ENCODE measurements at regions not wholly inside any gene's neighbourhood (a gene's known extent, or its start where the extent isn't known, plus 50 kb on each side); places are given as distances from the start of the nearest gene placed in this dataset.

- H2BK5ac ChIP-seq (ENCODE audit: low read length): no peak overlapping the region
- H4K91ac ChIP-seq (ENCODE audit: low read depth, low read length, poor library complexity): no peak overlapping the region
- no peak overlapping the region for H3K27ac ChIP-seq (replicated peaks; ENCODE audit: low read length)
- no peaks in the 10 kb centered on the region for H3K27me3 ChIP-seq (ENCODE audit: control insufficient read depth in 3 of 3, insufficient read depth in 3 of 3, low read depth in 1 of 3, low read length in 3 of 3)
- no peak overlapping the region for H3K4me3 ChIP-seq (ENCODE audit: low read length in 2 of 2)
- H2AK5ac ChIP-seq (ENCODE audit: low read depth, low read length): no peak overlapping the region
- H3K4me1 ChIP-seq (ENCODE audit: control insufficient read depth in 2 of 2, insufficient read depth in 1 of 2, low read depth in 1 of 2, low read length in 2 of 2): no peaks in the 10 kb centered on the region
- no peak overlapping the region for H3K23ac ChIP-seq (ENCODE audit: low read depth, low read length, poor library complexity)
- H3K79me1 ChIP-seq (ENCODE audit: low read depth, low read length): no peaks in the 10 kb centered on the region
- no peak overlapping the region for H3K9ac ChIP-seq (ENCODE audit: low read depth, low read length, poor library complexity)
- H2BK120ac ChIP-seq (ENCODE audit: low read depth, low read length): no peak overlapping the region
- H3K4ac ChIP-seq (ENCODE audit: low read length): no peak overlapping the region
- no peaks in the 10 kb centered on the region for H3K36me3 ChIP-seq (replicated peaks in 1 of 2; ENCODE audit: control insufficient read depth in 2 of 2, insufficient read depth in 2 of 2, low read length in 2 of 2)
- H4K8ac ChIP-seq (ENCODE audit: low read depth, low read length): no peak overlapping the region
- H3K4me2 ChIP-seq (ENCODE audit: insufficient read depth, low read length, poor library complexity, severe bottlenecking): no peak overlapping the region
- no peak overlapping the region for H3K18ac ChIP-seq (ENCODE audit: low read length)
- no peak overlapping the region for H2BK15ac ChIP-seq (ENCODE audit: low read length)
- no peaks in the 10 kb centered on the region for H3K9me3 ChIP-seq (replicated peaks in 1 of 2; ENCODE audit: control insufficient read depth in 2 of 2, insufficient read depth in 1 of 2, low read depth in 1 of 2, low read length in 2 of 2)
- WGBS, 2 donors (ENCODE audit: extremely low coverage in 2 of 2, insufficient read length in 2 of 2, insufficient replicate concordance in 1 of 2): no CpG with 5 or more reads among the region's 2 CpGs
- H3K14ac ChIP-seq (ENCODE audit: low read length): no peak overlapping the region
- no peak for DNase-seq (ENCODE audit: low spot score)
- no peak overlapping the region for H2AFZ ChIP-seq (ENCODE audit: low read length)
- no peak overlapping the region for H2BK12ac ChIP-seq (ENCODE audit: low read length)
Measured at GRCh38 chr14:61885203-61885961, 123.2 kb downstream of the SNAPC1 start.

GRCh38 chr14:61887628-61888027 is 125.4 kb downstream of the SNAPC1 start:
- H3K4me1 ChIP-seq (ENCODE audit: control insufficient read depth in 2 of 2, insufficient read depth in 1 of 2, low read depth in 1 of 2, low read length in 2 of 2): peaks cover 0 to 7% of the 10 kb centered on the region in 2 donors
- H3K23ac ChIP-seq (ENCODE audit: low read depth, low read length, poor library complexity): no peak overlapping the region
- DNase-seq (ENCODE audit: low spot score): no peak
- no peak overlapping the region for H3K27ac ChIP-seq (replicated peaks; ENCODE audit: low read length)
- H4K91ac ChIP-seq (ENCODE audit: low read depth, low read length, poor library complexity): no peak overlapping the region
- H3K36me3 ChIP-seq (replicated peaks in 1 of 2; ENCODE audit: control insufficient read depth in 2 of 2, insufficient read depth in 2 of 2, low read length in 2 of 2): no peaks in the 10 kb centered on the region
- H3K4me2 ChIP-seq (ENCODE audit: insufficient read depth, low read length, poor library complexity, severe bottlenecking): no peak overlapping the region
- no peak overlapping the region for H3K9ac ChIP-seq (ENCODE audit: low read depth, low read length, poor library complexity)
- H2BK120ac ChIP-seq (ENCODE audit: low read depth, low read length): no peak overlapping the region
- H2BK12ac ChIP-seq (ENCODE audit: low read length): no peak overlapping the region
- no peak overlapping the region for H2BK15ac ChIP-seq (ENCODE audit: low read length)
- no peak overlapping the region for H2AK5ac ChIP-seq (ENCODE audit: low read depth, low read length)
- H3K9me3 ChIP-seq (replicated peaks in 1 of 2; ENCODE audit: control insufficient read depth in 2 of 2, insufficient read depth in 1 of 2, low read depth in 1 of 2, low read length in 2 of 2): no peaks in the 10 kb centered on the region
- WGBS, 2 donors (ENCODE audit: extremely low coverage in 2 of 2, insufficient read length in 2 of 2, insufficient replicate concordance in 1 of 2): no CpG with 5 or more reads among the region's 2 CpGs
- no peak overlapping the region for H4K8ac ChIP-seq (ENCODE audit: low read depth, low read length)
- no peaks in the 10 kb centered on the region for H3K27me3 ChIP-seq (ENCODE audit: control insufficient read depth in 3 of 3, insufficient read depth in 3 of 3, low read depth in 1 of 3, low read length in 3 of 3)
- H3K79me1 ChIP-seq (ENCODE audit: low read depth, low read length): no peaks in the 10 kb centered on the region
- no peak overlapping the region for H2BK5ac ChIP-seq (ENCODE audit: low read length)
- no peak overlapping the region for H3K14ac ChIP-seq (ENCODE audit: low read length)
- H3K4me3 ChIP-seq (ENCODE audit: low read length in 2 of 2): no peak overlapping the region
- H3K4ac ChIP-seq (ENCODE audit: low read length): no peak overlapping the region
- no peak overlapping the region for H2AFZ ChIP-seq (ENCODE audit: low read length)
- no peak overlapping the region for H3K18ac ChIP-seq (ENCODE audit: low read length)

DNA sequence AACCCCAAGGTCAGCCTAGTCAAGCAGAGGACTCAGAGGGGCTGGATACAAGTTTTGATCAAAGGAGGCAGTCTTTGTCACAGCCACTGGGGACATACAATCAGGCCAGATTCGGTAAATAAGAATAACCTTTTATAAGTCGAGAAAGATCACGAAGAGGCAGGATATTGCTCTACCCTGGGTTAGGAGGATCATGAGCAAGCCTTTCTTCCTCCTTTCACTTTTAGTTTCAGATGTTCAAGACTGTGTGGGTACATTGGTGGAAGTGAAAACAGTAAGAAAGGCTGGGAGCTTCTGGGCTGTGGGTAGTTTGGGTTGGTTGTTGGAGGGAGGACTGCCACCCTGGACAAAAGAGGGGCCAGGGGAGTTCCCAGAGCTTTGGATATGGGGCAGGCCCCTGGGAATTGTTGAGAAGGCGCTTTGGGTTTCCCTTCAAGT is 127.7 kb downstream of the SNAPC1 start:
- Histone ChIP-seq H3K4me2 (ENCODE audit: insufficient read depth, low read length, poor library complexity, severe bottlenecking) (no peak overlapping the region), H3K18ac (ENCODE audit: low read length) (no peak overlapping the region), H2AK5ac (ENCODE audit: low read depth, low read length) (no peak overlapping the region), H3K36me3 (replicated peaks in 1 of 2; ENCODE audit: control insufficient read depth in 2 of 2, insufficient read depth in 2 of 2, low read length in 2 of 2) (no peaks in the 10 kb centered on the region), H2BK12ac (ENCODE audit: low read length) (no peak overlapping the region), H2BK15ac (ENCODE audit: low read length) (no peak overlapping the region), H3K4ac (ENCODE audit: low read length) (no peak overlapping the region), H3K14ac (ENCODE audit: low read length) (no peak overlapping the region), H2BK5ac (ENCODE audit: low read length) (no peak overlapping the region), H4K8ac (ENCODE audit: low read depth, low read length) (no peak overlapping the region), H3K27ac (replicated peaks; ENCODE audit: low read length) (no peak overlapping the region), H3K27me3 (ENCODE audit: control insufficient read depth in 3 of 3, insufficient read depth in 3 of 3, low read depth in 1 of 3, low read length in 3 of 3) (no peaks in the 10 kb centered on the region), H4K91ac (ENCODE audit: low read depth, low read length, poor library complexity) (no peak overlapping the region), H3K9me3 (replicated peaks in 1 of 2; ENCODE audit: control insufficient read depth in 2 of 2, insufficient read depth in 1 of 2, low read depth in 1 of 2, low read length in 2 of 2) (no peaks in the 10 kb centered on the region), H2BK120ac (ENCODE audit: low read depth, low read length) (no peak overlapping the region), H2AFZ (ENCODE audit: low read length) (no peak overlapping the region), H3K4me3 (ENCODE audit: low read length in 2 of 2) (no peak overlapping the region), H3K9ac (ENCODE audit: low read depth, low read length, poor library complexity) (no peak overlapping the region), H3K23ac (ENCODE audit: low read depth, low read length, poor library complexity) (no peak overlapping the region), H3K79me1 (ENCODE audit: low read depth, low read length) (no peaks in the 10 kb centered on the region), H3K4me1 (ENCODE audit: control insufficient read depth in 2 of 2, insufficient read depth in 1 of 2, low read depth in 1 of 2, low read length in 2 of 2) (peaks cover 0 to 7% of the 10 kb centered on the region in 2 donors)
- no CpG with 5 or more reads among the region's 4 CpGs for WGBS, 2 donors (ENCODE audit: extremely low coverage in 2 of 2, insufficient read length in 2 of 2, insufficient replicate concordance in 1 of 2)
- no peak for DNase-seq (ENCODE audit: low spot score)

GRCh38 chr14:61891170-61891569 is 128.9 kb downstream of the SNAPC1 start:
- peak; percentile 8 for DNase-seq (ENCODE audit: low spot score)
- H3K9ac ChIP-seq (ENCODE audit: low read depth, low read length, poor library complexity): no peak overlapping the region
- H3K4ac ChIP-seq (ENCODE audit: low read length): no peak overlapping the region
- no peak overlapping the region for H3K4me2 ChIP-seq (ENCODE audit: insufficient read depth, low read length, poor library complexity, severe bottlenecking)
- H2BK15ac ChIP-seq (ENCODE audit: low read length): no peak overlapping the region
- H3K18ac ChIP-seq (ENCODE audit: low read length): no peak overlapping the region
- no CpG with 5 or more reads among the region's 5 CpGs for WGBS, 2 donors (ENCODE audit: extremely low coverage in 2 of 2, insufficient read length in 2 of 2, insufficient replicate concordance in 1 of 2)
- no peaks in the 10 kb centered on the region for H3K36me3 ChIP-seq (replicated peaks in 1 of 2; ENCODE audit: control insufficient read depth in 2 of 2, insufficient read depth in 2 of 2, low read length in 2 of 2)
- no peak overlapping the region for H2AFZ ChIP-seq (ENCODE audit: low read length)
- no peak overlapping the region for H2BK5ac ChIP-seq (ENCODE audit: low read length)
- no peak overlapping the region for H4K8ac ChIP-seq (ENCODE audit: low read depth, low read length)
- H3K79me1 ChIP-seq (ENCODE audit: low read depth, low read length): no peaks in the 10 kb centered on the region
- H2AK5ac ChIP-seq (ENCODE audit: low read depth, low read length): no peak overlapping the region
- H3K4me1 ChIP-seq (ENCODE audit: control insufficient read depth in 2 of 2, insufficient read depth in 1 of 2, low read depth in 1 of 2, low read length in 2 of 2): peaks cover 0 to 7% of the 10 kb centered on the region in 2 donors
- H3K9me3 ChIP-seq (replicated peaks in 1 of 2; ENCODE audit: control insufficient read depth in 2 of 2, insufficient read depth in 1 of 2, low read depth in 1 of 2, low read length in 2 of 2): no peaks in the 10 kb centered on the region
- H3K4me3 ChIP-seq (ENCODE audit: low read length in 2 of 2): no peak overlapping the region
- H2BK120ac ChIP-seq (ENCODE audit: low read depth, low read length): no peak overlapping the region
- H3K14ac ChIP-seq (ENCODE audit: low read length): no peak overlapping the region
- no peak overlapping the region for H2BK12ac ChIP-seq (ENCODE audit: low read length)
- no peak overlapping the region for H4K91ac ChIP-seq (ENCODE audit: low read depth, low read length, poor library complexity)
- H3K27me3 ChIP-seq (ENCODE audit: control insufficient read depth in 3 of 3, insufficient read depth in 3 of 3, low read depth in 1 of 3, low read length in 3 of 3): no peaks in the 10 kb centered on the region
- no peak overlapping the region for H3K23ac ChIP-seq (ENCODE audit: low read depth, low read length, poor library complexity)
- no peak overlapping the region for H3K27ac ChIP-seq (replicated peaks; ENCODE audit: low read length)
